HCT116 (cell line): ENCODE measurements at regions not wholly inside any gene's neighbourhood (a gene's known extent, or its start where the extent isn't known, plus 50 kb on each side); places are given as distances from the start of the nearest gene placed in this dataset.

Experiments used
- ATAC-seq: fragments of 200-7000 bp; cut with Tn5 transposase; 2 replicates; pipeline ENCODE4 v1.9.1; 2020; ENCODE audit warnings: mild to moderate bottlenecking, moderate library complexity
- BruUV-seq: library from RNA; stranded (reverse); fragments of 400-500 nt; replicated peaks from 2 replicates; lab custom pipeline; 2021; lab: Mats Ljungman, UMichigan
- CTCF ChIA-PET: fragments of 300-600 bp; sonication (Branson Sonifier 250); formaldehyde crosslinking; loops from one replicate; lab custom pipeline; 2021; ENCODE audit warnings: antibody characterized with exemption; lab: Charles Lee
- POLR2A ChIA-PET: fragments of 300-600, 350-600 bp; sonication (Branson Sonifier 250); formaldehyde crosslinking; loops from one replicate; lab custom pipeline; 2021; ENCODE audit warnings: antibody characterized with exemption; lab: Charles Lee
- RAD21 ChIA-PET, 2 experiments: fragments of 300-600 bp; sonication (Branson Sonifier 250); formaldehyde crosslinking; loops; one replicate each; lab custom pipeline; 2023; ENCODE audit warnings: low total read pairs in 2 of 2; ENCODE audit not compliant: uncharacterized antibody in 2 of 2, unreplicated experiment in 2 of 2, low non-redundant PET in 1 of 2; lab: Charles Lee
- DNase-seq: peaks from one replicate; pipeline ENCODE4 v3.0.0-alpha.2; 2010; ENCODE audit warnings: low read depth, low spot score
- H2AFZ ChIP-seq: fragments of 200-600 bp; shearing (Covaris generic), sonication (generic); 2 replicates; pipeline ENCODE4 v1.6.1; 2017; ENCODE audit warnings: low read depth, mixed run types, mixed read lengths, antibody characterized with exemption, low read length; ENCODE audit not compliant: poor library complexity, severe bottlenecking
- H3K27ac ChIP-seq: 2 replicates; pipeline ENCODE4 v1.5.1; 2012; ENCODE audit warnings: low read depth, low read length
- H3K27me3 ChIP-seq: fragments of 200-600 bp; sonication (generic); 2 replicates; pipeline ENCODE4 v1.6.1; 2016; ENCODE audit warnings: mixed run types, low read length, mixed read lengths; ENCODE audit not compliant: insufficient read depth
- H3K36me3 ChIP-seq, 2 experiments: fragments of 200-500 bp in 1 of 2; fragments of 200-600 bp in 1 of 2; sonication (Bioruptor generic) in 1 of 2; sonication (generic) in 1 of 2; 2 replicates each; pipeline versions ENCODE4 v1.5.1 to v1.6.1; 2014 to 2016; ENCODE audit warnings: low read length in 2 of 2, inconsistent platforms in 1 of 2, mixed read lengths in 1 of 2, mixed run types in 1 of 2; ENCODE audit not compliant: insufficient read depth in 2 of 2, control insufficient read depth in 1 of 2
- H3K4me1 ChIP-seq, 2 experiments: fragments of 200-600 bp in 1 of 2; sonication (generic) in 1 of 2; 2 replicates each; pipeline versions ENCODE4 v1.5.1 to v1.6.1; 2012 to 2017; ENCODE audit warnings: low read length in 2 of 2, inconsistent platforms in 1 of 2, mild to moderate bottlenecking in 1 of 2, mixed read lengths in 1 of 2, mixed run types in 1 of 2, moderate library complexity in 1 of 2; ENCODE audit not compliant: insufficient read depth in 2 of 2, control insufficient read depth in 1 of 2
- H3K4me2 ChIP-seq: fragments of 200-600 bp; sonication (generic); 2 replicates; pipeline ENCODE4 v1.6.1; 2017; ENCODE audit warnings: mixed run types, low read length, mixed read lengths
- H3K4me3 ChIP-seq, 2 experiments: fragments of 200-600 bp in 1 of 2; sonication (generic) in 1 of 2; replicated peaks in 1 of 2; 2 replicates each; pipeline ENCODE4 v1.5.1; 2011 to 2016; ENCODE audit warnings: low read length in 2 of 2, control low read depth in 1 of 2, low read depth in 1 of 2, mild to moderate bottlenecking in 1 of 2, mixed read lengths in 1 of 2, mixed run types in 1 of 2
- H3K79me2 ChIP-seq: fragments of 200-600 bp; sonication (generic); 2 replicates; pipeline ENCODE4 v1.6.1; 2017; ENCODE audit warnings: mild to moderate bottlenecking, mixed run types, low read length, moderate library complexity, mixed read lengths; ENCODE audit not compliant: insufficient read depth
- H3K9ac ChIP-seq: fragments of 200-600 bp; sonication (generic); 2 replicates; pipeline ENCODE4 v1.6.1; 2016; ENCODE audit warnings: low read length, mixed read lengths
- H3K9me2 ChIP-seq: fragments of 200-600 bp; sonication (generic), shearing (Covaris generic); 2 replicates; pipeline ENCODE4 v1.6.1; 2017; ENCODE audit warnings: mixed run types, mild to moderate bottlenecking, moderate library complexity; ENCODE audit not compliant: insufficient read depth
- H3K9me3 ChIP-seq, 2 experiments: fragments of 200-500 bp in 1 of 2; fragments of 200-600 bp in 1 of 2; sonication (Bioruptor generic) in 1 of 2; sonication (generic) in 1 of 2; 2 replicates each; pipeline ENCODE4 v1.6.1; 2014 to 2017; ENCODE audit warnings: low read length in 2 of 2, mixed read lengths in 2 of 2, inconsistent platforms in 1 of 2, low read depth in 1 of 2, mild to moderate bottlenecking in 1 of 2, mixed run types in 1 of 2, moderate library complexity in 1 of 2; ENCODE audit not compliant: control insufficient read depth in 1 of 2, insufficient read depth in 1 of 2
- H4K20me1 ChIP-seq: fragments of 200-600 bp; sonication (generic), shearing (Covaris generic); 2 replicates; pipeline ENCODE4 v1.6.1; 2017; ENCODE audit warnings: mixed run types, mild to moderate bottlenecking, moderate library complexity; ENCODE audit not compliant: insufficient read depth
- CBX3 ChIP-seq: IDR thresholded peaks from 2 replicates; pipeline ENCODE4 v1.6.1; 2012; ENCODE audit warnings: low read depth
- CEBPB ChIP-seq: IDR thresholded peaks from 2 replicates; pipeline ENCODE4 v1.6.1; 2012; ENCODE audit warnings: low read depth
- EGR1 ChIP-seq: IDR thresholded peaks from 2 replicates; pipeline ENCODE4 v1.6.1; 2012; ENCODE audit warnings: low read depth
- ELF1 ChIP-seq: IDR thresholded peaks from 2 replicates; pipeline ENCODE4 v1.6.1; 2012; ENCODE audit warnings: low read depth, borderline replicate concordance
- EZH2phosphoT487 ChIP-seq: fragments of 200-600 bp; IDR thresholded peaks from 2 replicates; pipeline ENCODE4 v1.6.1; 2018; ENCODE audit warnings: antibody characterized with exemption, borderline replicate concordance
- JUND ChIP-seq: IDR thresholded peaks from 2 replicates; pipeline ENCODE4 v1.6.1; 2012
- POLR2A ChIP-seq: IDR thresholded peaks from 2 replicates; pipeline ENCODE4 v1.7.0; 2011; ENCODE audit warnings: borderline replicate concordance; ENCODE audit not compliant: insufficient read depth, insufficient read length; ENCODE audit errors: extremely low read depth
- POLR2AphosphoS5 ChIP-seq: IDR thresholded peaks from 2 replicates; pipeline ENCODE4 v1.6.1; 2011; ENCODE audit warnings: mild to moderate bottlenecking, low read depth, low read length, moderate library complexity
- RAD21 ChIP-seq: IDR thresholded peaks from 2 replicates; pipeline ENCODE4 v1.6.1; 2012; ENCODE audit warnings: low read depth, mild to moderate bottlenecking
- SIN3A ChIP-seq: IDR thresholded peaks from 2 replicates; pipeline ENCODE4 v1.6.1; 2012; ENCODE audit warnings: low read depth
- SP1 ChIP-seq: IDR thresholded peaks from 2 replicates; pipeline ENCODE4 v1.6.1; 2012; ENCODE audit warnings: low read depth
- TCF7L2 ChIP-seq: IDR thresholded peaks from 2 replicates; pipeline ENCODE4 v1.7.0; 2011; ENCODE audit warnings: borderline replicate concordance, inconsistent platforms; ENCODE audit not compliant: insufficient read depth, insufficient read length; ENCODE audit errors: extremely low read depth
- YY1 ChIP-seq: IDR thresholded peaks from 2 replicates; pipeline ENCODE4 v1.6.1; 2011; ENCODE audit warnings: low read length, low read depth, moderate library complexity, mild to moderate bottlenecking; ENCODE audit not compliant: insufficient replicate concordance; ENCODE audit errors: extremely low read depth
- ZFX ChIP-seq: fragments of 450-650 bp; IDR thresholded peaks from 2 replicates; pipeline ENCODE4 v1.6.1; 2017
- ZNF274 ChIP-seq: fragments of 200-500 bp; sonication (Bioruptor generic); IDR thresholded peaks from 2 replicates; pipeline ENCODE4 v1.6.1; 2014; ENCODE audit warnings: mild to moderate bottlenecking, low read depth, low read length, inconsistent platforms
- intact Hi-C: fragments of 100-400 bp; cut with micrococcal nuclease; formaldehyde crosslinking; loops from 2 replicates; pipeline ENCODE4 v1.10.0; 2022
- TF ChIP-seq, protein P1 (sequence below): IDR thresholded peaks from 2 replicates; pipeline ENCODE4 v1.6.1; 2011; ENCODE audit warnings: mild to moderate bottlenecking, low read length, moderate library complexity; ENCODE audit not compliant: insufficient replicate concordance; ENCODE audit errors: extremely low read depth
- TF ChIP-seq, protein P2 (sequence below): IDR thresholded peaks from 2 replicates; pipeline ENCODE4 v1.6.1; 2012; ENCODE audit warnings: low read depth
- TF ChIP-seq, protein P3 (sequence below): IDR thresholded peaks from 2 replicates; pipeline ENCODE4 v1.6.1; 2012
- TF ChIP-seq, protein P4 (sequence below), 3 experiments: fragments of 200-600 bp in 1 of 3; sonication (generic) in 1 of 3; IDR thresholded peaks in 2 of 3; conservative IDR thresholded peaks in 1 of 3; 2 replicates each; pipeline ENCODE4 v1.5.1; 2012 to 2017; ENCODE audit warnings: low read depth in 2 of 3, low read length in 2 of 3, antibody characterized with exemption in 1 of 3, borderline replicate concordance in 1 of 3, control low read depth in 1 of 3, mild to moderate bottlenecking in 1 of 3, mixed read lengths in 1 of 3, mixed run types in 1 of 3, moderate library complexity in 1 of 3; ENCODE audit not compliant: insufficient read depth in 1 of 3

DNA sequence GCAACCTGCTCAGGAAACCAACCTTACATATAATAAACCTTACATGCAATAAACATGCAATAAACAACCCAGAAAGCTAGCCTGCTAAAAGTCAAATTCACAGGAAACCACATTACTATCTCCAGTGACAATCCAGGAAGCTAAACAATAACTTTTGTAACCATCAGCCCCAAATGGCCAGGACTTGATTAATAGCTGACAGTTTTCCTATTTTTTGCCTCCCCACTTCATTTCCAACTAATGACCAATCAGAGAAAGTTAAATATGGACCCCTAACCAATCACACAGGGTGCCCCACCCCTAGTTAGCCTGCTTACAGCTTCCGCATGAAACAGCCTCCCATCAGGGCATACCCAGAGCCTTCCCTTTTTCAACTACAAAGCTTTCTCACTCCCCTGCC lies 152.2 kb upstream of the LMNTD1 start:
- TF ChIP-seq SP1 (no peak), JUND (no peak), ZNF274 (no peak), POLR2AphosphoS5 (no peak), YY1 (no peak), CBX3 (no peak), ELF1 (no peak), SIN3A (no peak), EZH2phosphoT487 (no peak), CEBPB (no peak), ZFX (no peak), TCF7L2 (no peak), POLR2A (no peak), EGR1 (no peak), RAD21 (no peak)
- TF ChIP-seq, protein P1, sequence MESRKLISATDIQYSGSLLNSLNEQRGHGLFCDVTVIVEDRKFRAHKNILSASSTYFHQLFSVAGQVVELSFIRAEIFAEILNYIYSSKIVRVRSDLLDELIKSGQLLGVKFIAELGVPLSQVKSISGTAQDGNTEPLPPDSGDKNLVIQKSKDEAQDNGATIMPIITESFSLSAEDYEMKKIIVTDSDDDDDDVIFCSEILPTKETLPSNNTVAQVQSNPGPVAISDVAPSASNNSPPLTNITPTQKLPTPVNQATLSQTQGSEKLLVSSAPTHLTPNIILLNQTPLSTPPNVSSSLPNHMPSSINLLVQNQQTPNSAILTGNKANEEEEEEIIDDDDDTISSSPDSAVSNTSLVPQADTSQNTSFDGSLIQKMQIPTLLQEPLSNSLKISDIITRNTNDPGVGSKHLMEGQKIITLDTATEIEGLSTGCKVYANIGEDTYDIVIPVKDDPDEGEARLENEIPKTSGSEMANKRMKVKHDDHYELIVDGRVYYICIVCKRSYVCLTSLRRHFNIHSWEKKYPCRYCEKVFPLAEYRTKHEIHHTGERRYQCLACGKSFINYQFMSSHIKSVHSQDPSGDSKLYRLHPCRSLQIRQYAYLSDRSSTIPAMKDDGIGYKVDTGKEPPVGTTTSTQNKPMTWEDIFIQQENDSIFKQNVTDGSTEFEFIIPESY, result no peak
- TF ChIP-seq, protein P2, sequence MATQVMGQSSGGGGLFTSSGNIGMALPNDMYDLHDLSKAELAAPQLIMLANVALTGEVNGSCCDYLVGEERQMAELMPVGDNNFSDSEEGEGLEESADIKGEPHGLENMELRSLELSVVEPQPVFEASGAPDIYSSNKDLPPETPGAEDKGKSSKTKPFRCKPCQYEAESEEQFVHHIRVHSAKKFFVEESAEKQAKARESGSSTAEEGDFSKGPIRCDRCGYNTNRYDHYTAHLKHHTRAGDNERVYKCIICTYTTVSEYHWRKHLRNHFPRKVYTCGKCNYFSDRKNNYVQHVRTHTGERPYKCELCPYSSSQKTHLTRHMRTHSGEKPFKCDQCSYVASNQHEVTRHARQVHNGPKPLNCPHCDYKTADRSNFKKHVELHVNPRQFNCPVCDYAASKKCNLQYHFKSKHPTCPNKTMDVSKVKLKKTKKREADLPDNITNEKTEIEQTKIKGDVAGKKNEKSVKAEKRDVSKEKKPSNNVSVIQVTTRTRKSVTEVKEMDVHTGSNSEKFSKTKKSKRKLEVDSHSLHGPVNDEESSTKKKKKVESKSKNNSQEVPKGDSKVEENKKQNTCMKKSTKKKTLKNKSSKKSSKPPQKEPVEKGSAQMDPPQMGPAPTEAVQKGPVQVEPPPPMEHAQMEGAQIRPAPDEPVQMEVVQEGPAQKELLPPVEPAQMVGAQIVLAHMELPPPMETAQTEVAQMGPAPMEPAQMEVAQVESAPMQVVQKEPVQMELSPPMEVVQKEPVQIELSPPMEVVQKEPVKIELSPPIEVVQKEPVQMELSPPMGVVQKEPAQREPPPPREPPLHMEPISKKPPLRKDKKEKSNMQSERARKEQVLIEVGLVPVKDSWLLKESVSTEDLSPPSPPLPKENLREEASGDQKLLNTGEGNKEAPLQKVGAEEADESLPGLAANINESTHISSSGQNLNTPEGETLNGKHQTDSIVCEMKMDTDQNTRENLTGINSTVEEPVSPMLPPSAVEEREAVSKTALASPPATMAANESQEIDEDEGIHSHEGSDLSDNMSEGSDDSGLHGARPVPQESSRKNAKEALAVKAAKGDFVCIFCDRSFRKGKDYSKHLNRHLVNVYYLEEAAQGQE, result no peak
- TF ChIP-seq, protein P3, sequence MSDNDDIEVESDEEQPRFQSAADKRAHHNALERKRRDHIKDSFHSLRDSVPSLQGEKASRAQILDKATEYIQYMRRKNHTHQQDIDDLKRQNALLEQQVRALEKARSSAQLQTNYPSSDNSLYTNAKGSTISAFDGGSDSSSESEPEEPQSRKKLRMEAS, result no peak
- TF ChIP-seq, protein P4, sequence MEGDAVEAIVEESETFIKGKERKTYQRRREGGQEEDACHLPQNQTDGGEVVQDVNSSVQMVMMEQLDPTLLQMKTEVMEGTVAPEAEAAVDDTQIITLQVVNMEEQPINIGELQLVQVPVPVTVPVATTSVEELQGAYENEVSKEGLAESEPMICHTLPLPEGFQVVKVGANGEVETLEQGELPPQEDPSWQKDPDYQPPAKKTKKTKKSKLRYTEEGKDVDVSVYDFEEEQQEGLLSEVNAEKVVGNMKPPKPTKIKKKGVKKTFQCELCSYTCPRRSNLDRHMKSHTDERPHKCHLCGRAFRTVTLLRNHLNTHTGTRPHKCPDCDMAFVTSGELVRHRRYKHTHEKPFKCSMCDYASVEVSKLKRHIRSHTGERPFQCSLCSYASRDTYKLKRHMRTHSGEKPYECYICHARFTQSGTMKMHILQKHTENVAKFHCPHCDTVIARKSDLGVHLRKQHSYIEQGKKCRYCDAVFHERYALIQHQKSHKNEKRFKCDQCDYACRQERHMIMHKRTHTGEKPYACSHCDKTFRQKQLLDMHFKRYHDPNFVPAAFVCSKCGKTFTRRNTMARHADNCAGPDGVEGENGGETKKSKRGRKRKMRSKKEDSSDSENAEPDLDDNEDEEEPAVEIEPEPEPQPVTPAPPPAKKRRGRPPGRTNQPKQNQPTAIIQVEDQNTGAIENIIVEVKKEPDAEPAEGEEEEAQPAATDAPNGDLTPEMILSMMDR (IDR thresholded peaks at IDR 0.05 in 2 of 3, conservative IDR thresholded peaks at IDR 0.05 in 1 of 3; ENCODE audit: borderline replicate concordance in 1 of 3, insufficient read depth in 1 of 3, low read depth in 2 of 3, low read length in 2 of 3), result no peak
- DNase-seq, result no peak

More for the DNA sequence above, 152.2 kb upstream of the LMNTD1 start:
- ChIA-PET RAD21 (no interaction called here), POLR2A (no interaction called here), CTCF (no interaction called here)
- no peaks in the 10 kb centered on the region for H4K20me1 ChIP-seq
- H3K27me3 ChIP-seq, result no peaks in the 10 kb centered on the region
- H3K4me3 ChIP-seq, result no peak overlapping the region
- intact Hi-C loops, result no loop called here
- no peak for ATAC-seq
- H3K79me2 ChIP-seq, result no peaks in the 10 kb centered on the region
- H3K4me1 ChIP-seq, result peaks cover 0 to 5% of the 10 kb centered on the region in 2 experiments; a peak in 1 of 4 replicates
- H3K9me3 ChIP-seq, result no peaks in the 10 kb centered on the region
- no peak overlapping the region for H3K9ac ChIP-seq
- H3K36me3 ChIP-seq, result no peaks in the 10 kb centered on the region
- no peak overlapping the region for H2AFZ ChIP-seq
- no peak overlapping the region for H3K27ac ChIP-seq
- no TSS peak for BruUV-seq
- no peaks in the 10 kb centered on the region for H3K9me2 ChIP-seq
- H3K4me2 ChIP-seq, result no peak overlapping the region
